ENCODE measurements at regions not wholly inside any gene's neighbourhood (a gene's known extent, or its start where the extent isn't known, plus 50 kb on each side); places are given as distances from the start of the nearest gene placed in this dataset. TPM values are rescaled to one million over a fixed set of nuclear protein-coding genes. Genes with fewer than 3 reads are reported as not detected.

DNA sequence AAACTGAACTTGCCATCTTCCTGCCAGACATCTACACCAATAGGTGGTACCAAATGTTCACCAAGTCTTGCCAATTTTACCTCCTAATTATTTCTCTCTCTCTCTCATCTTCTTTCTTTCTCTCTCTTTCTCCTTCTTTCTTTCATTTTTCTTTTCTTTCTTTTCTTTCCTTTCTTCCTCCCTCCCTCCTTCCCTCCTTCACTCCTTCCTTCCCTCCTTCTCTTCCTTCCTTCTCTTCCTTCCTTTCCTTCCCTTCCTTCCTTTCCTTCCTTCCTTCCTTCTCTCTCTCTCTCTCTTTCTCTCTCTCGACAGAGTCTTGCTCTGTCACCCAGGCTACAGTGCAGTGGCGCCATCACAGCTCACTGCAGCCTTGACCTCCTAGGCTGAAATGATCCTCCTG lies 55.4 kb upstream of the PSMA6 start:
- DNase-seq (ENCODE audit: low spot score in 2 of 2) = no peak
- no peaks in the 10 kb centered on the region for H3K4me1 ChIP-seq
- WGBS, 2 donors = 87 to 95% methylated on average over 2 of the region's 2 CpGs

DNA sequence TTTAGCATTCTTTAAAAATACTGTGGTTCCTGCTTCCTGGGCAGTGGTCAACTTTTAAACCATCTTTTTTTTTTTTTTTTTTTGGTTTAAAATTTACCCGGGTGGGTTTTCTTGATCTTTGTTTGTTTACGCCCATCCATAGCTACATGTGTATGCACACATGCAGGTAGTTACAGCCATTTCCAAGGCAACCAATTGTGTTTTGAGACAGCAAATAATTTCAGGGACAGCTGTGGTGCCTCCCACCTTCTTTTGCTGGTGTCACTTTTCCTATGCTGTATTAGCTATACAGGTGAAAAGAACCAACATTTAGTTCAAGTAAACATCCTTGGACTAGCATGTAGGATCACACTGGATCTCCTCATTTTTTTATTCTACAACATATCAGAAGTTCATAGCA lies 52.0 kb upstream of the PSMA6 start:
- TF ChIP-seq POLR2A (IDR thresholded peaks at IDR 0.05) = no peak
- no peak for TF ChIP-seq EP300 (IDR thresholded peaks at IDR 0.05)
- TF ChIP-seq, protein P1, sequence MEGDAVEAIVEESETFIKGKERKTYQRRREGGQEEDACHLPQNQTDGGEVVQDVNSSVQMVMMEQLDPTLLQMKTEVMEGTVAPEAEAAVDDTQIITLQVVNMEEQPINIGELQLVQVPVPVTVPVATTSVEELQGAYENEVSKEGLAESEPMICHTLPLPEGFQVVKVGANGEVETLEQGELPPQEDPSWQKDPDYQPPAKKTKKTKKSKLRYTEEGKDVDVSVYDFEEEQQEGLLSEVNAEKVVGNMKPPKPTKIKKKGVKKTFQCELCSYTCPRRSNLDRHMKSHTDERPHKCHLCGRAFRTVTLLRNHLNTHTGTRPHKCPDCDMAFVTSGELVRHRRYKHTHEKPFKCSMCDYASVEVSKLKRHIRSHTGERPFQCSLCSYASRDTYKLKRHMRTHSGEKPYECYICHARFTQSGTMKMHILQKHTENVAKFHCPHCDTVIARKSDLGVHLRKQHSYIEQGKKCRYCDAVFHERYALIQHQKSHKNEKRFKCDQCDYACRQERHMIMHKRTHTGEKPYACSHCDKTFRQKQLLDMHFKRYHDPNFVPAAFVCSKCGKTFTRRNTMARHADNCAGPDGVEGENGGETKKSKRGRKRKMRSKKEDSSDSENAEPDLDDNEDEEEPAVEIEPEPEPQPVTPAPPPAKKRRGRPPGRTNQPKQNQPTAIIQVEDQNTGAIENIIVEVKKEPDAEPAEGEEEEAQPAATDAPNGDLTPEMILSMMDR (IDR thresholded peaks at IDR 0.05) = no peak

More for the DNA sequence above, 55.4 kb upstream of the PSMA6 start:
- no peak for TF ChIP-seq POLR2A (IDR thresholded peaks at IDR 0.05)
- TF ChIP-seq, protein P1 (IDR thresholded peaks at IDR 0.05) = no peak
- TF ChIP-seq EP300 (IDR thresholded peaks at IDR 0.05) = no peak
- Histone ChIP-seq H3K27ac (no peak overlapping the region), H3K4me3 (no peak overlapping the region), H3K9me3 (no peaks in the 10 kb centered on the region), H3K27me3 (no peaks in the 10 kb centered on the region), H3K36me3 (peaks cover 0 to 4% (median 0%) of the 10 kb centered on the region in 3 donors)

More for the DNA sequence above, 52.0 kb upstream of the PSMA6 start:
- Histone ChIP-seq H3K27me3 (no peaks in the 10 kb centered on the region), H3K9me3 (no peaks in the 10 kb centered on the region), H3K27ac (no peak overlapping the region), H3K4me1 (no peaks in the 10 kb centered on the region), H3K4me3 (no peak overlapping the region), H3K36me3 (peaks cover 0 to 4% (median 0%) of the 10 kb centered on the region in 3 donors)
- no peak for DNase-seq (ENCODE audit: low spot score in 2 of 2)
- 89 to 96% methylated on average over 2 of the region's 2 CpGs for WGBS, 2 donors

Small RNA genes lying in the stretch of these regions (small RNA-seq; reads per million reads assigned to genes)
- not detected for gene MRPL57P8

All from tibial nerve (tissue), 4 donors.